NCI-H146 treated with DMSO at 0.1 percent for 48 hours (cell line): ENCODE measurements at regions not wholly inside any gene's neighbourhood (a gene's known extent, or its start where the extent isn't known, plus 50 kb on each side); places are given as distances from the start of the nearest gene placed in this dataset.
A peak's percentile ranks its signal among the peaks of the same experiment; 100 is the strongest.

Experiments used
- DNase-seq: peaks from one replicate; lab custom pipeline; 2025; ENCODE audit not compliant: unreplicated experiment; lab: John Stamatoyannopoulos, UW

GRCh38 chr6:106773996-106774629 lies 144.7 kb downstream of the QRSL1 start:
- no peak for DNase-seq

GRCh38 chr6:106773522-106773921 lies 144.1 kb downstream of the QRSL1 start:
- peak; percentile 13 for DNase-seq

- DNase-seq, result no peak
Observed at GRCh38 chr6:106772270-106773142, 143.1 kb downstream of the QRSL1 start.

- no peak for DNase-seq
Observed at GRCh38 chr6:106771822-106772221, 142.4 kb downstream of the QRSL1 start.

- DNase-seq, result no peak
Observed at GRCh38 chr6:106770663-106771062, 141.3 kb downstream of the QRSL1 start.

GRCh38 chr6:106770081-106770480 lies 140.7 kb downstream of the QRSL1 start:
- no peak for DNase-seq

GRCh38 chr6:106767271-106767670 lies 137.9 kb downstream of the QRSL1 start:
- DNase-seq, result no peak

- DNase-seq, result no peak
Observed at GRCh38 chr6:106766201-106766600, 136.8 kb downstream of the QRSL1 start.

GRCh38 chr6:106765496-106765895 lies 136.1 kb downstream of the QRSL1 start:
- DNase-seq, result no peak

- no peak for DNase-seq
Observed at GRCh38 chr6:106764353-106764980, 135.1 kb downstream of the QRSL1 start.

GRCh38 chr6:106763361-106763760 lies 134.0 kb downstream of the QRSL1 start:
- DNase-seq, result no peak

GRCh38 chr6:106761160-106761559 lies 131.8 kb downstream of the QRSL1 start:
- DNase-seq, result no peak

GRCh38 chr6:106759112-106759511 lies 129.7 kb downstream of the QRSL1 start:
- no peak for DNase-seq

GRCh38 chr6:106757722-106758467 lies 128.5 kb downstream of the QRSL1 start:
- no peak for DNase-seq

GRCh38 chr6:106757267-106757666 lies 127.9 kb downstream of the QRSL1 start:
- peak; percentile 52 for DNase-seq

GRCh38 chr6:106754215-106754614 lies 124.8 kb downstream of the QRSL1 start:
- DNase-seq, result no peak

GRCh38 chr6:106752641-106753040 lies 123.3 kb downstream of the QRSL1 start:
- no peak for DNase-seq

GRCh38 chr6:106751501-106752252 lies 122.3 kb downstream of the QRSL1 start:
- DNase-seq, result peak; percentile 82

GRCh38 chr6:106750946-106751345 lies 121.6 kb downstream of the QRSL1 start:
- DNase-seq, result no peak

- peak; percentile 88 for DNase-seq
Observed at GRCh38 chr6:106750142-106750918, 121.0 kb downstream of the QRSL1 start.
